ENCODE measurements at regions not wholly inside any gene's neighbourhood (a gene's known extent, or its start where the extent isn't known, plus 50 kb on each side); places are given as distances from the start of the nearest gene placed in this dataset.

- no peak overlapping the region for H3K9ac ChIP-seq (ENCODE audit: low read depth, low read length)
- no peaks in the 10 kb centered on the region for H3K4me1 ChIP-seq (ENCODE audit: control insufficient read depth, insufficient read depth, low read length)
- H3K4me3 ChIP-seq (ENCODE audit: low read length), result no peak overlapping the region
- peaks cover 8% of the 10 kb centered on the region for H3K27me3 ChIP-seq (ENCODE audit: control insufficient read depth, insufficient read depth, low read length)
- no peak overlapping the region for H3K4me2 ChIP-seq (ENCODE audit: low read length)
- no peaks in the 10 kb centered on the region for H3K36me3 ChIP-seq (ENCODE audit: insufficient read depth, low read length)
- peaks cover 3% of the 10 kb centered on the region for H3K9me3 ChIP-seq (replicated peaks; ENCODE audit: low read length)
Measured at GRCh38 chr5:159385536-159385935, 55.2 kb upstream of the IL12B start.

DNA sequence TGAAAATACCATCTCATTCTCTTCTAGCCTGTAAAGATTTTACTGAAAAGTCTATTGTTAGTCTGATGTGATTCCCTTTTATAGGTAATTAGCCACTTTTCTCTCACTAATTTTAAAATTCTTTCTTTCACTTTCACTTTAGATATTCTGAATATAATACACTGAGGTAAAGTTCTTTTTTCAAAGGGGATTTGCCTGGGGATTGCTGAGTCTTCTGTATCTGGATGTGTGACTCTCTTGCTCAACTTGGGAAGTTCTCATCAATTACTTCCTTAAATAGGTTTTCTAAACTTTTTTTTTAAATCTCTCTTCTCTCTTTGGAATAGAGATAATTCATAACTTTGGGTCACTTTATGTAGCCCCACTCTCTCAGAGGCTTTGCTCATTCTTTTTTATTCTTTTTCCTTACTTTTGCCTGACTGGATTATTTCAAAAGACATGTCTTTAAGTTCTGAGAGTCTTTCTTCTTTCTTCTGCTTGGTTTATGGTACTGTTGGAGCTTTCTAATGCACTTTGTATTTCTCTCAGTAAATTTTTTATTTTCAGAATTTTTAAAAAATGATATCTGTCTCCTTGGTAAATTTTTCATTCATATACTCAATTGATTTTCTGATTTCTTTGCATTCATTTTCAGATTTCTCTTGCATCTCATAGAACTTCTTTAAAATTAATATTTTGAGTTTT is 55.9 kb upstream of the IL12B start:
- H3K36me3 ChIP-seq (ENCODE audit: insufficient read depth, low read length), result no peaks in the 10 kb centered on the region
- no peaks in the 10 kb centered on the region for H3K4me1 ChIP-seq (ENCODE audit: control insufficient read depth, insufficient read depth, low read length)
- peaks cover 3% of the 10 kb centered on the region for H3K9me3 ChIP-seq (replicated peaks; ENCODE audit: low read length)
- no peak overlapping the region for H3K4me2 ChIP-seq (ENCODE audit: low read length)
- no peak overlapping the region for H3K4me3 ChIP-seq (ENCODE audit: low read length)
- H3K9ac ChIP-seq (ENCODE audit: low read depth, low read length), result no peak overlapping the region
- H3K27me3 ChIP-seq (ENCODE audit: control insufficient read depth, insufficient read depth, low read length), result peaks cover 8% of the 10 kb centered on the region

GRCh38 chr5:159392871-159393270 is 62.6 kb upstream of the IL12B start:
- no peak overlapping the region for H3K4me3 ChIP-seq (ENCODE audit: low read length)
- H3K9me3 ChIP-seq (replicated peaks; ENCODE audit: low read length), result no peaks in the 10 kb centered on the region
- no peak overlapping the region for H3K4me2 ChIP-seq (ENCODE audit: low read length)
- H3K4me1 ChIP-seq (ENCODE audit: control insufficient read depth, insufficient read depth, low read length), result no peaks in the 10 kb centered on the region
- H3K27me3 ChIP-seq (ENCODE audit: control insufficient read depth, insufficient read depth, low read length), result peaks cover 8% of the 10 kb centered on the region
- H3K36me3 ChIP-seq (ENCODE audit: insufficient read depth, low read length), result no peaks in the 10 kb centered on the region
- H3K9ac ChIP-seq (ENCODE audit: low read depth, low read length), result no peak overlapping the region

- Histone ChIP-seq H3K36me3 (ENCODE audit: insufficient read depth, low read length) (no peaks in the 10 kb centered on the region), H3K4me2 (ENCODE audit: low read length) (no peak overlapping the region), H3K9ac (ENCODE audit: low read depth, low read length) (no peak overlapping the region), H3K4me1 (ENCODE audit: control insufficient read depth, insufficient read depth, low read length) (no peaks in the 10 kb centered on the region), H3K27me3 (ENCODE audit: control insufficient read depth, insufficient read depth, low read length) (peaks cover 5% of the 10 kb centered on the region), H3K9me3 (replicated peaks; ENCODE audit: low read length) (no peaks in the 10 kb centered on the region), H3K4me3 (ENCODE audit: low read length) (no peak overlapping the region)
Measured at GRCh38 chr5:159393854-159394274, 63.6 kb upstream of the IL12B start.

- H3K27me3 ChIP-seq (ENCODE audit: control insufficient read depth, insufficient read depth, low read length), result peaks cover 3% of the 10 kb centered on the region
- H3K4me1 ChIP-seq (ENCODE audit: control insufficient read depth, insufficient read depth, low read length), result no peaks in the 10 kb centered on the region
- no peaks in the 10 kb centered on the region for H3K9me3 ChIP-seq (replicated peaks; ENCODE audit: low read length)
- no peak overlapping the region for H3K4me3 ChIP-seq (ENCODE audit: low read length)
- H3K36me3 ChIP-seq (ENCODE audit: insufficient read depth, low read length), result no peaks in the 10 kb centered on the region
- H3K4me2 ChIP-seq (ENCODE audit: low read length), result no peak overlapping the region
- no peak overlapping the region for H3K9ac ChIP-seq (ENCODE audit: low read depth, low read length)
Measured at GRCh38 chr5:159395202-159395601, 64.9 kb upstream of the IL12B start.

GRCh38 chr5:159398936-159399335 is 68.6 kb upstream of the IL12B start:
- Histone ChIP-seq H3K4me1 (ENCODE audit: control insufficient read depth, insufficient read depth, low read length) (no peaks in the 10 kb centered on the region), H3K4me2 (ENCODE audit: low read length) (no peak overlapping the region), H3K36me3 (ENCODE audit: insufficient read depth, low read length) (no peaks in the 10 kb centered on the region), H3K27me3 (ENCODE audit: control insufficient read depth, insufficient read depth, low read length) (peaks cover 15% of the 10 kb centered on the region), H3K9ac (ENCODE audit: low read depth, low read length) (no peak overlapping the region), H3K9me3 (replicated peaks; ENCODE audit: low read length) (no peaks in the 10 kb centered on the region), H3K4me3 (ENCODE audit: low read length) (no peak overlapping the region)

- Histone ChIP-seq H3K9ac (ENCODE audit: low read depth, low read length) (no peak overlapping the region), H3K4me1 (ENCODE audit: control insufficient read depth, insufficient read depth, low read length) (no peaks in the 10 kb centered on the region), H3K27me3 (ENCODE audit: control insufficient read depth, insufficient read depth, low read length) (peaks cover 18% of the 10 kb centered on the region), H3K36me3 (ENCODE audit: insufficient read depth, low read length) (no peaks in the 10 kb centered on the region), H3K4me3 (ENCODE audit: low read length) (no peak overlapping the region), H3K9me3 (replicated peaks; ENCODE audit: low read length) (no peaks in the 10 kb centered on the region), H3K4me2 (ENCODE audit: low read length) (no peak overlapping the region)
Measured at GRCh38 chr5:159400476-159400875, 70.2 kb upstream of the IL12B start.

- no peak overlapping the region for H3K4me3 ChIP-seq (ENCODE audit: low read length)
- H3K9me3 ChIP-seq (replicated peaks; ENCODE audit: low read length), result no peaks in the 10 kb centered on the region
- no peaks in the 10 kb centered on the region for H3K4me1 ChIP-seq (ENCODE audit: control insufficient read depth, insufficient read depth, low read length)
- H3K36me3 ChIP-seq (ENCODE audit: insufficient read depth, low read length), result no peaks in the 10 kb centered on the region
- H3K4me2 ChIP-seq (ENCODE audit: low read length), result no peak overlapping the region
- peaks cover 22% of the 10 kb centered on the region for H3K27me3 ChIP-seq (ENCODE audit: control insufficient read depth, insufficient read depth, low read length)
- H3K9ac ChIP-seq (ENCODE audit: low read depth, low read length), result no peak overlapping the region
Measured at GRCh38 chr5:159402311-159402710, 72.0 kb upstream of the IL12B start.

- H3K9ac ChIP-seq (ENCODE audit: low read depth, low read length), result no peak overlapping the region
Measured at GRCh38 chr5:159402856-159403255, 72.6 kb upstream of the IL12B start.

GRCh38 chr5:159403906-159404681 is 73.8 kb upstream of the IL12B start:
- no peaks in the 10 kb centered on the region for H3K9me3 ChIP-seq (replicated peaks; ENCODE audit: low read length)
- no peaks in the 10 kb centered on the region for H3K36me3 ChIP-seq (ENCODE audit: insufficient read depth, low read length)
- H3K4me3 ChIP-seq (ENCODE audit: low read length), result no peak overlapping the region
- peaks cover 22% of the 10 kb centered on the region for H3K27me3 ChIP-seq (ENCODE audit: control insufficient read depth, insufficient read depth, low read length)
- no peak overlapping the region for H3K4me2 ChIP-seq (ENCODE audit: low read length)
- no peaks in the 10 kb centered on the region for H3K4me1 ChIP-seq (ENCODE audit: control insufficient read depth, insufficient read depth, low read length)
- H3K9ac ChIP-seq (ENCODE audit: low read depth, low read length), result no peak overlapping the region

More at GRCh38 chr5:159402856-159403255, 72.6 kb upstream of the IL12B start:
- Histone ChIP-seq H3K4me1 (ENCODE audit: control insufficient read depth, insufficient read depth, low read length) (no peaks in the 10 kb centered on the region), H3K27me3 (ENCODE audit: control insufficient read depth, insufficient read depth, low read length) (peaks cover 22% of the 10 kb centered on the region), H3K4me2 (ENCODE audit: low read length) (no peak overlapping the region), H3K36me3 (ENCODE audit: insufficient read depth, low read length) (no peaks in the 10 kb centered on the region), H3K9me3 (replicated peaks; ENCODE audit: low read length) (no peaks in the 10 kb centered on the region), H3K4me3 (ENCODE audit: low read length) (no peak overlapping the region)

- Histone ChIP-seq H3K36me3 (ENCODE audit: insufficient read depth, low read length) (no peaks in the 10 kb centered on the region), H3K9ac (ENCODE audit: low read depth, low read length) (no peak overlapping the region), H3K4me3 (ENCODE audit: low read length) (no peak overlapping the region), H3K9me3 (replicated peaks; ENCODE audit: low read length) (no peaks in the 10 kb centered on the region), H3K4me2 (ENCODE audit: low read length) (no peak overlapping the region), H3K27me3 (ENCODE audit: control insufficient read depth, insufficient read depth, low read length) (peaks cover 22% of the 10 kb centered on the region), H3K4me1 (ENCODE audit: control insufficient read depth, insufficient read depth, low read length) (no peaks in the 10 kb centered on the region)
Measured at GRCh38 chr5:159405611-159406031, 75.3 kb upstream of the IL12B start.

GRCh38 chr5:159406571-159406970 is 76.3 kb upstream of the IL12B start:
- no peaks in the 10 kb centered on the region for H3K36me3 ChIP-seq (ENCODE audit: insufficient read depth, low read length)
- H3K4me2 ChIP-seq (ENCODE audit: low read length), result no peak overlapping the region
- no peaks in the 10 kb centered on the region for H3K4me1 ChIP-seq (ENCODE audit: control insufficient read depth, insufficient read depth, low read length)
- no peak overlapping the region for H3K9ac ChIP-seq (ENCODE audit: low read depth, low read length)
- H3K27me3 ChIP-seq (ENCODE audit: control insufficient read depth, insufficient read depth, low read length), result peaks cover 22% of the 10 kb centered on the region
- no peaks in the 10 kb centered on the region for H3K9me3 ChIP-seq (replicated peaks; ENCODE audit: low read length)
- no peak overlapping the region for H3K4me3 ChIP-seq (ENCODE audit: low read length)
